DOHH2 (cell line): ENCODE measurements at regions not wholly inside any gene's neighbourhood (a gene's known extent, or its start where the extent isn't known, plus 50 kb on each side); places are given as distances from the start of the nearest gene placed in this dataset.

Experiments
- H3F3A ChIP-seq: fragments of 200-600 bp; sonication (generic), shearing (Covaris generic); 2 replicates; pipeline ENCODE4 v1.6.0; 2016; ENCODE audit warnings: antibody characterized with exemption, mild to moderate bottlenecking; ENCODE audit not compliant: control insufficient read depth, insufficient read depth
- H3K27ac ChIP-seq: fragments of 200-600 bp; sonication (generic); 2 replicates; pipeline ENCODE4 v1.5.1; 2014; ENCODE audit warnings: low read depth, mild to moderate bottlenecking, low read length, moderate library complexity
- H3K27me3 ChIP-seq: fragments of 200-600 bp; sonication (generic); 2 replicates; pipeline ENCODE4 v1.6.1; 2014; ENCODE audit warnings: mild to moderate bottlenecking, low read length, mixed read lengths; ENCODE audit not compliant: control insufficient read depth
- H3K36me3 ChIP-seq: fragments of 200-600 bp; sonication (generic); 2 replicates; pipeline ENCODE4 v1.6.1; 2014; ENCODE audit warnings: mild to moderate bottlenecking, low read length, moderate library complexity, mixed read lengths; ENCODE audit not compliant: control insufficient read depth
- H3K4me1 ChIP-seq: fragments of 200-600 bp; sonication (generic); 2 replicates; pipeline ENCODE4 v1.6.1; 2014; ENCODE audit warnings: mild to moderate bottlenecking, low read length, mixed read lengths; ENCODE audit not compliant: control insufficient read depth
- H3K4me2 ChIP-seq: fragments of 200-600 bp; sonication (generic); 2 replicates; pipeline ENCODE4 v1.6.0; 2014; ENCODE audit warnings: mild to moderate bottlenecking, low read length, moderate library complexity
- H3K4me3 ChIP-seq: fragments of 200-600 bp; sonication (generic); 2 replicates; pipeline ENCODE4 v1.5.1; 2014; ENCODE audit warnings: mild to moderate bottlenecking, low read length, mixed read lengths
- H3K79me2 ChIP-seq: fragments of 200-600 bp; sonication (generic); 2 replicates; pipeline ENCODE4 v1.6.1; 2014; ENCODE audit warnings: mild to moderate bottlenecking, low read length, mixed read lengths; ENCODE audit not compliant: control insufficient read depth
- H3K9me2 ChIP-seq: fragments of 200-600 bp; sonication (generic); replicated peaks from 2 replicates; pipeline ENCODE4 v1.6.1; 2014; ENCODE audit warnings: mild to moderate bottlenecking, low read length, mixed read lengths; ENCODE audit not compliant: control insufficient read depth
- H3K9me3 ChIP-seq: fragments of 200-600 bp; sonication (generic); 2 replicates; pipeline ENCODE4 v1.6.1; 2014; ENCODE audit warnings: antibody characterized with exemption, low read length, mixed read lengths; ENCODE audit not compliant: control insufficient read depth, insufficient read depth
- H4K20me1 ChIP-seq: fragments of 200-600 bp; sonication (generic); 2 replicates; pipeline ENCODE4 v1.6.0; 2014; ENCODE audit warnings: low read depth, mild to moderate bottlenecking, antibody characterized with exemption, low read length, moderate library complexity; ENCODE audit not compliant: control insufficient read depth, insufficient read depth
- EZH2phosphoT487 ChIP-seq: fragments of 200-600 bp; sonication (generic); IDR thresholded peaks from 2 replicates; pipeline ENCODE4 v1.6.1; 2017; ENCODE audit warnings: borderline replicate concordance, mild to moderate bottlenecking, antibody characterized with exemption, low read length, moderate library complexity, mixed read lengths
- TF ChIP-seq, protein P1 (sequence below): fragments of 200-600 bp; sonication (generic); IDR thresholded peaks from one replicate; pipeline ENCODE4 v1.5.1; 2014; ENCODE audit warnings: antibody characterized with exemption, mild to moderate bottlenecking, low read depth, low read length; ENCODE audit not compliant: poor library complexity, severe bottlenecking

DNA sequence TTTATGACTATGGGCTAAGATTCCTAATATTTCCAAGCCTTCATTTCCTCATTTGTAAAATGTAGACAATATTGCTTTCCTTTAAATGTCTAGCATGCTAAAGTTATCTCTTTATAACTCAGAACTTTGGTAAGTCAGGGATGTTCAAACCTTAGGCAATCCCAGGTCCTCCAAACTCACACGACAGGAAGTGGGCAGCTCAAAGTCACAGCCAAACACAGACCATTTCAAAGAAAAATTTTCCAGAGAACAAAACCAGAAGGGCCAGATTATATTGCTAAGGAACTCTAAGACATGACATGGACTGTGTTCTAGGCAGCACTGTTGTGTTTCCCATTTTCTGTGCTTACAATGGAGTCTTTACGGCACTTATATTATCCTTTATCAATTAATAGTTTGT lies 87.8 kb upstream of the DYNC1I1 start:
- Histone ChIP-seq H3K27ac (no peak overlapping the region), H3K36me3 (no peaks in the 10 kb centered on the region), H3F3A (no peaks in the 10 kb centered on the region), H3K9me3 (no peaks in the 10 kb centered on the region), H3K4me1 (no peaks in the 10 kb centered on the region), H3K9me2 (no peaks in the 10 kb centered on the region), H3K79me2 (no peaks in the 10 kb centered on the region), H3K4me3 (no peak overlapping the region), H3K4me2 (no peak overlapping the region), H3K27me3 (no peaks in the 10 kb centered on the region), H4K20me1 (no peaks in the 10 kb centered on the region)
- no peak for TF ChIP-seq EZH2phosphoT487
- TF ChIP-seq, protein P1, sequence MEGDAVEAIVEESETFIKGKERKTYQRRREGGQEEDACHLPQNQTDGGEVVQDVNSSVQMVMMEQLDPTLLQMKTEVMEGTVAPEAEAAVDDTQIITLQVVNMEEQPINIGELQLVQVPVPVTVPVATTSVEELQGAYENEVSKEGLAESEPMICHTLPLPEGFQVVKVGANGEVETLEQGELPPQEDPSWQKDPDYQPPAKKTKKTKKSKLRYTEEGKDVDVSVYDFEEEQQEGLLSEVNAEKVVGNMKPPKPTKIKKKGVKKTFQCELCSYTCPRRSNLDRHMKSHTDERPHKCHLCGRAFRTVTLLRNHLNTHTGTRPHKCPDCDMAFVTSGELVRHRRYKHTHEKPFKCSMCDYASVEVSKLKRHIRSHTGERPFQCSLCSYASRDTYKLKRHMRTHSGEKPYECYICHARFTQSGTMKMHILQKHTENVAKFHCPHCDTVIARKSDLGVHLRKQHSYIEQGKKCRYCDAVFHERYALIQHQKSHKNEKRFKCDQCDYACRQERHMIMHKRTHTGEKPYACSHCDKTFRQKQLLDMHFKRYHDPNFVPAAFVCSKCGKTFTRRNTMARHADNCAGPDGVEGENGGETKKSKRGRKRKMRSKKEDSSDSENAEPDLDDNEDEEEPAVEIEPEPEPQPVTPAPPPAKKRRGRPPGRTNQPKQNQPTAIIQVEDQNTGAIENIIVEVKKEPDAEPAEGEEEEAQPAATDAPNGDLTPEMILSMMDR, result no peak

DNA sequence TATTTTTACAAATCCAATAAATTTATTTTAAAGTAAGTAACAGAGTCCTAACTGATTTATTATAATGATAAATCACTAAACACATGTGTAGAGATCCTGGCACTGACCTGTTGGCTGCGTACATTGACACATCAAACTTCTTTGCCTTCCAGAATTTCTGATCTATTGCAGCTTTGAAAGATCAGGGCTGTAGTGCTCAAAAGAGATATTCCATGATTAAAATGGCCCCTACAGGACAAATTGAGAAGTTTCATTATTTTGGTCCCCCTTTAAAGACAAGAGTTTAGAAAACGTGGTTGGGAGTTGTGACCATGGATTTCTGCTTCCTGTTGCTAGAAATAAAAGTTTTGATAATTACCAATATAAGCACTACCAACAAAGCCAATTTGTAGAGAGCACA lies 87.7 kb upstream of the PDK4 start:
- Histone ChIP-seq H3K79me2 (no peaks in the 10 kb centered on the region), H3K9me2 (no peaks in the 10 kb centered on the region), H3K36me3 (no peaks in the 10 kb centered on the region), H3K9me3 (no peaks in the 10 kb centered on the region), H3K27ac (no peak overlapping the region), H3K4me3 (no peak overlapping the region), H3F3A (no peaks in the 10 kb centered on the region), H3K4me1 (no peaks in the 10 kb centered on the region), H3K27me3 (no peaks in the 10 kb centered on the region), H3K4me2 (no peak overlapping the region), H4K20me1 (no peaks in the 10 kb centered on the region)
- TF ChIP-seq, protein P1, result peak; percentile 50
- TF ChIP-seq EZH2phosphoT487, result no peak

- H3F3A ChIP-seq, result no peaks in the 10 kb centered on the region
- no peaks in the 10 kb centered on the region for H3K4me1 ChIP-seq
- no peak for TF ChIP-seq EZH2phosphoT487
- TF ChIP-seq, protein P1, result no peak
- H3K79me2 ChIP-seq, result no peaks in the 10 kb centered on the region
- no peaks in the 10 kb centered on the region for H3K27me3 ChIP-seq
- no peaks in the 10 kb centered on the region for H3K9me2 ChIP-seq
- H3K4me2 ChIP-seq, result no peak overlapping the region
- H3K27ac ChIP-seq, result no peak overlapping the region
- H3K4me3 ChIP-seq, result no peak overlapping the region
- no peaks in the 10 kb centered on the region for H3K36me3 ChIP-seq
- H3K9me3 ChIP-seq, result no peaks in the 10 kb centered on the region
- H4K20me1 ChIP-seq, result no peaks in the 10 kb centered on the region
These were observed 86.6 kb upstream of the PDK4 start for GRCh38 chr7:95682913-95683312.

- H3K4me1 ChIP-seq, result no peaks in the 10 kb centered on the region
- no peak for TF ChIP-seq EZH2phosphoT487
- TF ChIP-seq, protein P1, result no peak
- no peak overlapping the region for H3K4me3 ChIP-seq
- no peaks in the 10 kb centered on the region for H3K36me3 ChIP-seq
- H3K27me3 ChIP-seq, result no peaks in the 10 kb centered on the region
- no peak overlapping the region for H3K4me2 ChIP-seq
- no peaks in the 10 kb centered on the region for H3K79me2 ChIP-seq
- H3K9me3 ChIP-seq, result no peaks in the 10 kb centered on the region
- no peaks in the 10 kb centered on the region for H4K20me1 ChIP-seq
- H3F3A ChIP-seq, result no peaks in the 10 kb centered on the region
- no peaks in the 10 kb centered on the region for H3K9me2 ChIP-seq
- no peak overlapping the region for H3K27ac ChIP-seq
These were observed 80.4 kb upstream of the PDK4 start for GRCh38 chr7:95676691-95677090.
